ENCODE measurements at regions not wholly inside any gene's neighbourhood (a gene's known extent, or its start where the extent isn't known, plus 50 kb on each side); places are given as distances from the start of the nearest gene placed in this dataset.

GRCh38 chr2:126208266-126208665, 447.7 kb upstream of the GYPC start:
- H2AFZ ChIP-seq (ENCODE audit: low read length): no peak overlapping the region
- H3K9me3 ChIP-seq (ENCODE audit: control insufficient read depth, insufficient read depth, low read depth, low read length): no peaks in the 10 kb centered on the region
- no peak overlapping the region for H3K27ac ChIP-seq (ENCODE audit: insufficient read depth, low read length)
- H3K27me3 ChIP-seq (ENCODE audit: control insufficient read depth, insufficient read depth, low read length): no peaks in the 10 kb centered on the region
- H3K9ac ChIP-seq (ENCODE audit: insufficient read depth, low read length): no peak overlapping the region
- no peak for TF ChIP-seq EZH2 (IDR thresholded peaks at IDR 0.05; ENCODE audit: low read length, missing control alignments)
- TF ChIP-seq, protein P1, sequence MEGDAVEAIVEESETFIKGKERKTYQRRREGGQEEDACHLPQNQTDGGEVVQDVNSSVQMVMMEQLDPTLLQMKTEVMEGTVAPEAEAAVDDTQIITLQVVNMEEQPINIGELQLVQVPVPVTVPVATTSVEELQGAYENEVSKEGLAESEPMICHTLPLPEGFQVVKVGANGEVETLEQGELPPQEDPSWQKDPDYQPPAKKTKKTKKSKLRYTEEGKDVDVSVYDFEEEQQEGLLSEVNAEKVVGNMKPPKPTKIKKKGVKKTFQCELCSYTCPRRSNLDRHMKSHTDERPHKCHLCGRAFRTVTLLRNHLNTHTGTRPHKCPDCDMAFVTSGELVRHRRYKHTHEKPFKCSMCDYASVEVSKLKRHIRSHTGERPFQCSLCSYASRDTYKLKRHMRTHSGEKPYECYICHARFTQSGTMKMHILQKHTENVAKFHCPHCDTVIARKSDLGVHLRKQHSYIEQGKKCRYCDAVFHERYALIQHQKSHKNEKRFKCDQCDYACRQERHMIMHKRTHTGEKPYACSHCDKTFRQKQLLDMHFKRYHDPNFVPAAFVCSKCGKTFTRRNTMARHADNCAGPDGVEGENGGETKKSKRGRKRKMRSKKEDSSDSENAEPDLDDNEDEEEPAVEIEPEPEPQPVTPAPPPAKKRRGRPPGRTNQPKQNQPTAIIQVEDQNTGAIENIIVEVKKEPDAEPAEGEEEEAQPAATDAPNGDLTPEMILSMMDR (conservative IDR thresholded peaks at IDR 0.05 in 1 of 2, IDR thresholded peaks at IDR 0.05 in 1 of 2; ENCODE audit: low read depth in 1 of 2, low read length in 2 of 2): no peak
- no peaks in the 10 kb centered on the region for H3K4me1 ChIP-seq (ENCODE audit: control insufficient read depth, extremely low read depth, insufficient read depth, low read length)
- H3K4me3 ChIP-seq (replicated peaks in 1 of 4; ENCODE audit: control extremely low read depth in 1 of 4, insufficient read depth in 1 of 4, low read depth in 3 of 4, low read length in 4 of 4): no peak overlapping the region
- H4K20me1 ChIP-seq (ENCODE audit: control insufficient read depth, extremely low read depth, insufficient read depth, low read length): no peaks in the 10 kb centered on the region
- H3K4me2 ChIP-seq (ENCODE audit: extremely low read depth, insufficient read depth, low read length): no peak overlapping the region
- H3K79me2 ChIP-seq (ENCODE audit: control insufficient read depth, insufficient read depth, low read length): no peaks in the 10 kb centered on the region
- no peaks in the 10 kb centered on the region for H3K36me3 ChIP-seq (ENCODE audit: control insufficient read depth, insufficient read depth, low read length)
- DNase-seq (ENCODE audit: low read depth in 2 of 2): no peak

DNA sequence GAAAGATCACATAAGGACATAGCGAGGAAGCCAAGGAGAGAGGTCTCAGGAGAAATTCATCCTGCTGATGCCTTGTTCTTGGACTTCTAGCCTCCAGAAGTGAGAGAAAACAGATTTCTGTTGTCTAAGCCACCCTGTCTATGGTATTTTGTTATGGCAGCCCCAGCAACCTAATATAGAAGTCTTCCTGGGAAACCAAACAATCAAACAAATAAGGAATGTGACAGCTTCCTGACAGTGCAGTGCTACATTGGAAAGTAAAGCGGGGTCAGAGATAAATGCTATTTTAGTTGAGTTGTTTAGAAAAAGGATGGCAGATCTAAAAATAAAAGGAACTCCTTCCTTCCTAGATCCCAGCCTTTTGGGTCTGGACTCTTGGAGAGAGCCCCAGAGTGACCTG, 443.2 kb upstream of the GYPC start:
- H3K36me3 ChIP-seq (ENCODE audit: control insufficient read depth, insufficient read depth, low read length): no peaks in the 10 kb centered on the region
- TF ChIP-seq EZH2 (IDR thresholded peaks at IDR 0.05; ENCODE audit: low read length, missing control alignments): no peak
- TF ChIP-seq, protein P1 (conservative IDR thresholded peaks at IDR 0.05 in 1 of 2, IDR thresholded peaks at IDR 0.05 in 1 of 2; ENCODE audit: low read depth in 1 of 2, low read length in 2 of 2): no peak
- no peak overlapping the region for H2AFZ ChIP-seq (ENCODE audit: low read length)
- no peak overlapping the region for H3K27ac ChIP-seq (ENCODE audit: insufficient read depth, low read length)
- no peak for DNase-seq (ENCODE audit: low read depth in 2 of 2)
- H4K20me1 ChIP-seq (ENCODE audit: control insufficient read depth, extremely low read depth, insufficient read depth, low read length): no peaks in the 10 kb centered on the region
- H3K4me1 ChIP-seq (ENCODE audit: control insufficient read depth, extremely low read depth, insufficient read depth, low read length): no peaks in the 10 kb centered on the region
- no peaks in the 10 kb centered on the region for H3K79me2 ChIP-seq (ENCODE audit: control insufficient read depth, insufficient read depth, low read length)
- no peak overlapping the region for H3K9ac ChIP-seq (ENCODE audit: insufficient read depth, low read length)
- H3K9me3 ChIP-seq (ENCODE audit: control insufficient read depth, insufficient read depth, low read depth, low read length): no peaks in the 10 kb centered on the region
- no peak overlapping the region for H3K4me2 ChIP-seq (ENCODE audit: extremely low read depth, insufficient read depth, low read length)
- H3K27me3 ChIP-seq (ENCODE audit: control insufficient read depth, insufficient read depth, low read length): no peaks in the 10 kb centered on the region
- no peak overlapping the region for H3K4me3 ChIP-seq (replicated peaks in 1 of 4; ENCODE audit: control extremely low read depth in 1 of 4, insufficient read depth in 1 of 4, low read depth in 3 of 4, low read length in 4 of 4)

GRCh38 chr2:126219081-126219480, 436.9 kb upstream of the GYPC start:
- Histone ChIP-seq H3K79me2 (ENCODE audit: control insufficient read depth, insufficient read depth, low read length) (no peaks in the 10 kb centered on the region), H3K36me3 (ENCODE audit: control insufficient read depth, insufficient read depth, low read length) (no peaks in the 10 kb centered on the region), H4K20me1 (ENCODE audit: control insufficient read depth, extremely low read depth, insufficient read depth, low read length) (no peaks in the 10 kb centered on the region), H3K9me3 (ENCODE audit: control insufficient read depth, insufficient read depth, low read depth, low read length) (no peaks in the 10 kb centered on the region), H3K4me1 (ENCODE audit: control insufficient read depth, extremely low read depth, insufficient read depth, low read length) (no peaks in the 10 kb centered on the region), H3K9ac (ENCODE audit: insufficient read depth, low read length) (no peak overlapping the region), H3K27me3 (ENCODE audit: control insufficient read depth, insufficient read depth, low read length) (no peaks in the 10 kb centered on the region), H3K27ac (ENCODE audit: insufficient read depth, low read length) (no peak overlapping the region), H3K4me3 (replicated peaks in 1 of 4; ENCODE audit: control extremely low read depth in 1 of 4, insufficient read depth in 1 of 4, low read depth in 3 of 4, low read length in 4 of 4) (no peak overlapping the region), H3K4me2 (ENCODE audit: extremely low read depth, insufficient read depth, low read length) (no peak overlapping the region), H2AFZ (ENCODE audit: low read length) (no peak overlapping the region)
- no peak for DNase-seq (ENCODE audit: low read depth in 2 of 2)
- TF ChIP-seq, protein P1 (conservative IDR thresholded peaks at IDR 0.05 in 1 of 2, IDR thresholded peaks at IDR 0.05 in 1 of 2; ENCODE audit: low read depth in 1 of 2, low read length in 2 of 2): no peak
- no peak for TF ChIP-seq EZH2 (IDR thresholded peaks at IDR 0.05; ENCODE audit: low read length, missing control alignments)

Data from fibroblast of lung (primary cell).